Heart left ventricle (tissue), 13 donors: ENCODE measurements at regions not wholly inside any gene's neighbourhood (a gene's known extent, or its start where the extent isn't known, plus 50 kb on each side); places are given as distances from the start of the nearest gene placed in this dataset.

ENCODE experiments used
- CTCF ChIP-seq, 12 donors: fragments of 200-600 bp; sonication (generic) in 4 of 12; IDR thresholded peaks; one replicate each; pipeline versions ENCODE4 v1.5.0 to v1.8.0; 2018 to 2022; ENCODE audit warnings: antibody characterized with exemption in 12 of 12, mild to moderate bottlenecking in 5 of 12
- POLR2A ChIP-seq, 2 donors: fragments of 450-650 bp; IDR thresholded peaks; one replicate each; pipeline ENCODE4 v1.6.1; 2017; ENCODE audit warnings: antibody characterized with exemption in 2 of 2, mild to moderate bottlenecking in 2 of 2, moderate library complexity in 2 of 2
- donor health status: ischemic (EF 13 %, LVEDD 7.1; RV severe dilation, severe dysfunction).
- donor health status: DM: no; HTN: yes; CAD: no.
- donor health status: DM: no; HTN: no; CAD: no.
- donor health status: ischemic (EF 25% LVEDD 6.9; RV normal size, moderate dysfunction).
- donor health status: ischemic (EF 25% LVEDD 5.7; RV mildly dilated, moderate dysfunction).
- donor health status: ischemic (EF 35%, LVEDD 5.7; RV mildly dilated, moderate dysfunction).
- donor health status: nonischemic (EF 11% LVEDD 7.7; RV severe dilation, severe dysfunction).
- donor health status: DM: yes; HTN: yes; CAD: no.
- donor health status: PGD.
- donor health status: ischemic (EF 29% LVEDD 5.4; RV normal size, mild dysfunction).
- donor health status: nonischemic (EF 23%, LVEDD 6.1; RV moderate dilation, normal function).

GRCh38 chr4:137063961-137064360 lies 468.3 kb downstream of the PCDH18 start:
- TF ChIP-seq CTCF (IDR thresholded peaks at IDR 0.05) (no peak), POLR2A (IDR thresholded peaks at IDR 0.05) (no peak)
